Neuronal stem cell (in vitro differentiated cells): ENCODE measurements at regions not wholly inside any gene's neighbourhood (a gene's known extent, or its start where the extent isn't known, plus 50 kb on each side); places are given as distances from the start of the nearest gene placed in this dataset.
A peak's percentile ranks its signal among the peaks of the same experiment; 100 is the strongest.

Experiments used
- DNase-seq: peaks from one replicate; pipeline ENCODE4 v3.0.0-alpha.2; 2013; ENCODE audit warnings: low spot score
- H2AFZ ChIP-seq: one replicate; pipeline ENCODE4 v1.6.1; 2013; ENCODE audit warnings: mild to moderate bottlenecking, low read length, inconsistent platforms
- H2AK5ac ChIP-seq: 2 replicates; pipeline ENCODE4 v1.6.1; 2013; ENCODE audit warnings: low read depth, mild to moderate bottlenecking, inconsistent platforms, low read length, moderate library complexity, mixed read lengths
- H2BK120ac ChIP-seq: 2 replicates; pipeline ENCODE4 v1.6.1; 2013; ENCODE audit warnings: low read depth, mild to moderate bottlenecking, inconsistent platforms, low read length, moderate library complexity, mixed read lengths
- H2BK12ac ChIP-seq: one replicate; pipeline ENCODE4 v1.6.1; 2013; ENCODE audit warnings: low read length, inconsistent platforms
- H2BK15ac ChIP-seq: 2 replicates; pipeline ENCODE4 v1.6.1; 2013; ENCODE audit warnings: mild to moderate bottlenecking, low read length, inconsistent platforms, mixed read lengths
- H2BK5ac ChIP-seq: one replicate; pipeline ENCODE4 v1.6.1; 2013; ENCODE audit warnings: inconsistent platforms, mild to moderate bottlenecking, low read length, moderate library complexity
- H3K14ac ChIP-seq: one replicate; pipeline ENCODE4 v1.6.1; 2013; ENCODE audit warnings: low read length, inconsistent platforms
- H3K18ac ChIP-seq: 2 replicates; pipeline ENCODE4 v1.6.1; 2013; ENCODE audit warnings: low read length, inconsistent platforms
- H3K23ac ChIP-seq: 2 replicates; pipeline ENCODE4 v1.6.1; 2013; ENCODE audit warnings: low read depth, mild to moderate bottlenecking, mixed read lengths, low read length, inconsistent platforms; ENCODE audit not compliant: poor library complexity
- H3K27ac ChIP-seq: replicated peaks from 3 replicates; pipeline ENCODE4 v1.5.1; 2013; ENCODE audit warnings: low read length, inconsistent platforms
- H3K27me3 ChIP-seq, 3 experiments: 2 replicates each; pipeline ENCODE4 v1.6.1; 2013; ENCODE audit warnings: low read length in 3 of 3, mild to moderate bottlenecking in 2 of 3, inconsistent platforms in 1 of 3, low read depth in 1 of 3, mixed read lengths in 1 of 3, moderate library complexity in 1 of 3; ENCODE audit not compliant: control insufficient read depth in 3 of 3, insufficient read depth in 3 of 3
- H3K36me3 ChIP-seq, 2 donors: replicated peaks in 1 of 2; 2 replicates each; pipeline ENCODE4 v1.6.1; 2013; ENCODE audit warnings: low read length in 2 of 2; ENCODE audit not compliant: control insufficient read depth in 2 of 2, insufficient read depth in 2 of 2
- H3K4ac ChIP-seq: 2 replicates; pipeline ENCODE4 v1.6.1; 2013; ENCODE audit warnings: inconsistent platforms, mild to moderate bottlenecking, low read length, moderate library complexity
- H3K4me1 ChIP-seq, 2 donors: 1 replicate in 1 of 2; 2 replicates in 1 of 2; pipeline ENCODE4 v1.6.1; 2013; ENCODE audit warnings: low read length in 2 of 2, low read depth in 1 of 2; ENCODE audit not compliant: control insufficient read depth in 2 of 2, insufficient read depth in 1 of 2
- H3K4me2 ChIP-seq: one replicate; pipeline ENCODE4 v1.6.1; 2013; ENCODE audit warnings: mild to moderate bottlenecking, low read length, inconsistent platforms; ENCODE audit not compliant: insufficient read depth, poor library complexity, severe bottlenecking
- H3K4me3 ChIP-seq, 2 donors: 2 replicates each; pipeline ENCODE4 v1.5.1; 2013; ENCODE audit warnings: low read length in 2 of 2, mild to moderate bottlenecking in 2 of 2, inconsistent platforms in 1 of 2, moderate library complexity in 1 of 2
- H3K79me1 ChIP-seq: one replicate; pipeline ENCODE4 v1.6.1; 2013; ENCODE audit warnings: low read depth, mild to moderate bottlenecking, inconsistent platforms, low read length, moderate library complexity
- H3K9ac ChIP-seq: one replicate; pipeline ENCODE4 v1.6.1; 2013; ENCODE audit warnings: mild to moderate bottlenecking, low read depth, low read length, inconsistent platforms; ENCODE audit not compliant: poor library complexity
- H3K9me3 ChIP-seq, 2 donors: replicated peaks in 1 of 2; 2 replicates each; pipeline versions ENCODE3 to v1.6.1; 2013; ENCODE audit warnings: low read length in 2 of 2, mild to moderate bottlenecking in 2 of 2, inconsistent platforms in 1 of 2, low read depth in 1 of 2, mixed read lengths in 1 of 2, moderate library complexity in 1 of 2; ENCODE audit not compliant: control insufficient read depth in 2 of 2, insufficient read depth in 1 of 2
- H4K8ac ChIP-seq: one replicate; pipeline ENCODE4 v1.6.1; 2013; ENCODE audit warnings: low read depth, mild to moderate bottlenecking, inconsistent platforms, low read length, moderate library complexity
- H4K91ac ChIP-seq: one replicate; pipeline ENCODE4 v1.6.1; 2013; ENCODE audit warnings: low read length, low read depth, mild to moderate bottlenecking, inconsistent platforms; ENCODE audit not compliant: poor library complexity
- WGBS, 2 donors: extraction: QIAGEN DNeasy Blood & Tissue Kit; methylation state at CpG; one replicate each; pipeline ENCODE4 v1.1.7; 2013; ENCODE audit warnings: missing lambda C conversion rate in 2 of 2, mixed read lengths in 1 of 2; ENCODE audit not compliant: insufficient read length in 2 of 2, insufficient replicate concordance in 1 of 2; ENCODE audit errors: extremely low coverage in 2 of 2; 5-methylcytosine and 5-hydroxymethylcytosine counted together

DNA sequence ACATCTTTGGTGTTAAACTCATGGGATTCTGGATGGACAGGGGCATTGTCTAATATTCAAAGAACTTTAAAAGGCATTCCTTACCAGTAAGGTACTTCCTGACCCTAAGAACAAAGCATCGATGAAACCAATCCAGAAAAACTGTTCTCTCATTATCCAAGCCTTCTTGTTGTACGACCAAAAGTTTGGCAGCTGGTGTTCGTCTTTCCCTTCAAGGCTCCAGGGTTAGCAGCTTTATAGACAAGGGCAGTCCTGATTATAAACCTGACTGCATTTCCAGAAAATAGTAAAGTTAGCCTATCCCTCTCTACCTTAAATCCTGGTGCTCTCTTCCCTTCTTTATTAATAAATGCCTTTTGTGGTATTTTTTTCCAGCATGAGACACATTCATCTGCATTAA, 149.4 kb upstream of the MRPS30 start:
- H3K36me3 ChIP-seq, result no peaks in the 10 kb centered on the region
- no peak overlapping the region for H2BK5ac ChIP-seq
- no peak overlapping the region for H2AK5ac ChIP-seq
- H3K4me3 ChIP-seq, result no peak overlapping the region
- no peak overlapping the region for H3K4ac ChIP-seq
- no peak overlapping the region for H2BK120ac ChIP-seq
- peaks cover 8 to 41% of the 10 kb centered on the region in 2 donors for H3K9me3 ChIP-seq
- no CpG with 5 or more reads among the region's 3 CpGs for WGBS, 2 donors
- no peak overlapping the region for H4K8ac ChIP-seq
- H3K4me1 ChIP-seq, result peaks cover 2 to 17% of the 10 kb centered on the region in 2 donors
- no peak overlapping the region for H3K4me2 ChIP-seq
- DNase-seq, result no peak
- H3K79me1 ChIP-seq, result no peaks in the 10 kb centered on the region
- H2BK12ac ChIP-seq, result no peak overlapping the region
- H3K9ac ChIP-seq, result no peak overlapping the region
- H3K23ac ChIP-seq, result no peak overlapping the region
- H2AFZ ChIP-seq, result no peak overlapping the region
- no peaks in the 10 kb centered on the region for H3K27me3 ChIP-seq
- no peak overlapping the region for H3K18ac ChIP-seq
- no peak overlapping the region for H4K91ac ChIP-seq
- peak overlapping the region; percentile 37 for H3K27ac ChIP-seq
- no peak overlapping the region for H3K14ac ChIP-seq
- no peak overlapping the region for H2BK15ac ChIP-seq

- Histone ChIP-seq H3K18ac (no peak overlapping the region), H2AK5ac (no peak overlapping the region), H4K8ac (no peak overlapping the region), H3K79me1 (no peaks in the 10 kb centered on the region), H3K36me3 (no peaks in the 10 kb centered on the region), H3K4ac (no peak overlapping the region), H2BK120ac (no peak overlapping the region), H3K9ac (no peak overlapping the region), H3K9me3 (peaks cover 8 to 38% of the 10 kb centered on the region in 2 donors), H2BK5ac (no peak overlapping the region), H3K4me1 (peaks cover 0 to 5% of the 10 kb centered on the region in 2 donors), H3K23ac (no peak overlapping the region), H3K4me3 (no peak overlapping the region), H3K27me3 (no peaks in the 10 kb centered on the region), H3K14ac (no peak overlapping the region), H3K27ac (no peak overlapping the region), H2AFZ (peak overlapping the region; percentile 15), H3K4me2 (no peak overlapping the region), H2BK12ac (no peak overlapping the region), H2BK15ac (no peak overlapping the region), H4K91ac (no peak overlapping the region)
- no CpG with 5 or more reads among the region's 2 CpGs for WGBS, 2 donors
- no peak for DNase-seq
Measured at GRCh38 chr5:44652674-44653073, 156.1 kb upstream of the MRPS30 start.

DNA sequence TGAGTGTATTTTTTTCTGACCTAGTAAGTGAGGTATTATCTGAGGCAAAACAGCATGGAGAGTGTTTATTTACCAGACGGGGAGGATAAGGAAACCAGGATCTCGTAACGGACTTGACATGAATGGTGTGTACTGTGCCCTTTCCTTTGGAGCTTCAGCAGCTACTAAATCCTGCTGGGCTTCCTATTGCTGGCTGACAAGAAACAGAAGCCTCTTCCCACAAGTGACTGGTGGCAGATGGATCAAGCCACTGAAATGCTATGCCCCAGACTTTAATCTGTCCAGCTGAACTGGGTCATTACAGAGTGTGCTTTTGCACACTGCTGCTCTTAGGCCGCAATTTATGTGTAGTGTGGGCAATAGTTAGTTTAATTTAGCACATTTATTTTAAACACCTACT, 162.7 kb upstream of the MRPS30 start:
- no peak overlapping the region for H4K8ac ChIP-seq
- no peak overlapping the region for H3K23ac ChIP-seq
- H2BK5ac ChIP-seq, result no peak overlapping the region
- H3K4ac ChIP-seq, result no peak overlapping the region
- no peak overlapping the region for H3K27ac ChIP-seq
- H3K18ac ChIP-seq, result no peak overlapping the region
- H3K4me2 ChIP-seq, result no peak overlapping the region
- H2AK5ac ChIP-seq, result no peak overlapping the region
- H3K4me1 ChIP-seq, result peaks cover 1 to 7% of the 10 kb centered on the region in 2 donors
- no peak overlapping the region for H2BK12ac ChIP-seq
- no peak overlapping the region for H4K91ac ChIP-seq
- DNase-seq, result no peak
- no peaks in the 10 kb centered on the region for H3K36me3 ChIP-seq
- H2BK15ac ChIP-seq, result no peak overlapping the region
- H2AFZ ChIP-seq, result peak overlapping the region; percentile 56
- no peak overlapping the region for H3K4me3 ChIP-seq
- H3K14ac ChIP-seq, result no peak overlapping the region
- H3K79me1 ChIP-seq, result no peaks in the 10 kb centered on the region
- H3K27me3 ChIP-seq, result no peaks in the 10 kb centered on the region
- WGBS, 2 donors, result no CpG with 5 or more reads among the region's 4 CpGs
- H2BK120ac ChIP-seq, result no peak overlapping the region
- peaks cover 0 to 5% of the 10 kb centered on the region in 2 donors for H3K9me3 ChIP-seq
- no peak overlapping the region for H3K9ac ChIP-seq

DNA sequence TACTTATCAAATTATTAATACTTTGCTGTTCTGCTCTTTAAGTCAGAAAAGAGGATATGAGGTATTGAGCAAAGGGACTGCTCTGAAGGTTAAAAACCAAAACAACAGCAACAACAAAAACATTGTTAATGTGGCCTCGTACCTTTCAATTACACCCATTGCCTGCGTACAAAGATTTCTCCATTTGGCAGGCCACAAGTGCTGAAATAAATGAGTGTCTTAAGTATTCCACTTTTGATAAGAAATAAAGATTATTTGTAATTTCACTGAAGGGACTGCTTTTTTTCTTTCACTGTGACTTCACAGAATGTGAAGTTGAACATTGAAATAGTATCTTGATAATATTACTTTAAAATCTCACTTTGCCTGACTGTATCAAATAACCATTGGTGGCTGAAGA, 163.2 kb upstream of the MRPS30 start:
- H3K4me3 ChIP-seq, result no peak overlapping the region
- no peaks in the 10 kb centered on the region for H3K36me3 ChIP-seq
- no CpG with 5 or more reads among the region's 2 CpGs for WGBS, 2 donors
- no peak overlapping the region for H2BK12ac ChIP-seq
- no peak overlapping the region for H3K4ac ChIP-seq
- no peak overlapping the region for H2AK5ac ChIP-seq
- H3K4me1 ChIP-seq, result peaks cover 1 to 7% of the 10 kb centered on the region in 2 donors
- no peak overlapping the region for H4K8ac ChIP-seq
- H2BK5ac ChIP-seq, result no peak overlapping the region
- peaks cover 3 to 8% of the 10 kb centered on the region in 2 donors for H3K9me3 ChIP-seq
- no peak overlapping the region for H2BK120ac ChIP-seq
- no peak overlapping the region for H3K4me2 ChIP-seq
- no peak overlapping the region for H3K27ac ChIP-seq
- H2BK15ac ChIP-seq, result no peak overlapping the region
- no peaks in the 10 kb centered on the region for H3K79me1 ChIP-seq
- no peak overlapping the region for H3K23ac ChIP-seq
- H3K9ac ChIP-seq, result no peak overlapping the region
- H4K91ac ChIP-seq, result no peak overlapping the region
- no peaks in the 10 kb centered on the region for H3K27me3 ChIP-seq
- peak overlapping the region; percentile 51 for H2AFZ ChIP-seq
- no peak for DNase-seq
- no peak overlapping the region for H3K14ac ChIP-seq
- H3K18ac ChIP-seq, result no peak overlapping the region
